CD4-positive, CD25-positive, alpha-beta regulatory T cell (primary cell): ENCODE measurements at regions not wholly inside any gene's neighbourhood (a gene's known extent, or its start where the extent isn't known, plus 50 kb on each side); places are given as distances from the start of the nearest gene placed in this dataset.

Source experiments
- ATAC-seq, 2 donors: fragments of 150-1000 bp; cut with Tn5 transposase; one replicate each; pipeline ENCODE4 v1.10.0; 2021; ENCODE audit warnings: low read depth in 2 of 2, moderate number of reproducible peaks in 2 of 2, moderate library complexity in 1 of 2
- DNase-seq, 3 donors: peaks; one replicate each; pipeline versions ENCODE4 v3.0.0 to v3.0.0-alpha.2; 2012 to 2022; ENCODE audit warnings: mixed read lengths in 1 of 3
- H3K27ac ChIP-seq: one replicate; pipeline ENCODE4 v1.7.0; 2013; ENCODE audit warnings: mild to moderate bottlenecking, low read length; ENCODE audit not compliant: insufficient read depth, poor library complexity, severe bottlenecking
- H3K27me3 ChIP-seq: one replicate; pipeline ENCODE4 v1.7.0; 2013; ENCODE audit warnings: low read length; ENCODE audit not compliant: control insufficient read depth, insufficient read depth
- H3K36me3 ChIP-seq: one replicate; pipeline ENCODE4 v1.7.0; 2013; ENCODE audit warnings: mild to moderate bottlenecking, low read length, moderate library complexity; ENCODE audit not compliant: control insufficient read depth, insufficient read depth
- H3K4me1 ChIP-seq: 2 replicates; pipeline ENCODE4 v1.7.0; 2013; ENCODE audit warnings: mild to moderate bottlenecking, low read length; ENCODE audit not compliant: insufficient read depth, control insufficient read depth, poor library complexity, severe bottlenecking
- H3K4me3 ChIP-seq: one replicate; pipeline ENCODE4 v1.7.0; 2013; ENCODE audit warnings: low read depth, mild to moderate bottlenecking, low read length, moderate library complexity
- H3K9me3 ChIP-seq, 2 experiments: 1 replicate in 1 of 2; 2 replicates in 1 of 2; pipeline ENCODE4 v1.7.0; 2013; ENCODE audit warnings: low read length in 2 of 2, mild to moderate bottlenecking in 1 of 2, moderate library complexity in 1 of 2; ENCODE audit not compliant: control insufficient read depth in 2 of 2
- H3K27ac Mint-ChIP-seq, 3 donors: one replicate each; pipeline ENCODE4 v1.8.0; 2020 to 2022; ENCODE audit warnings: mild to moderate bottlenecking in 3 of 3, mixed read lengths in 3 of 3, moderate library complexity in 2 of 3
- H3K27me3 Mint-ChIP-seq: one replicate; pipeline ENCODE4 v1.8.0; 2022; ENCODE audit warnings: mild to moderate bottlenecking, mixed read lengths
- H3K36me3 Mint-ChIP-seq: one replicate; pipeline ENCODE4 v1.8.0; 2020; ENCODE audit warnings: mixed read lengths
- H3K4me1 Mint-ChIP-seq, 4 donors: one replicate each; pipeline ENCODE4 v1.8.0; 2020 to 2022; ENCODE audit warnings: mixed read lengths in 4 of 4, mild to moderate bottlenecking in 1 of 4
- H3K4me3 Mint-ChIP-seq, 4 donors: one replicate each; pipeline ENCODE4 v1.8.0; 2020 to 2022; ENCODE audit warnings: mild to moderate bottlenecking in 4 of 4, mixed read lengths in 4 of 4, moderate library complexity in 3 of 4
- H3K9me3 Mint-ChIP-seq, 7 donors: one replicate each; pipeline ENCODE4 v1.8.0; 2020 to 2022; ENCODE audit warnings: mixed read lengths in 7 of 7, mild to moderate bottlenecking in 3 of 7, moderate library complexity in 2 of 7

- Mint-ChIP-seq H3K36me3 (no peaks in the 10 kb centered on the region), H3K4me3 (no peak overlapping the region), H3K9me3 (no peaks in the 10 kb centered on the region), H3K27me3 (no peaks in the 10 kb centered on the region), H3K27ac (no peak overlapping the region), H3K4me1 (no peaks in the 10 kb centered on the region)
- H3K9me3 ChIP-seq, result no peaks in the 10 kb centered on the region
- ATAC-seq (no peak), DNase-seq (no peak)
- H3K27me3 ChIP-seq, result peaks cover 3% of the 10 kb centered on the region
- no peaks in the 10 kb centered on the region for H3K4me1 ChIP-seq
- H3K4me3 ChIP-seq, result no peak overlapping the region
- H3K36me3 ChIP-seq, result no peaks in the 10 kb centered on the region
- H3K27ac ChIP-seq, result no peak overlapping the region
These were observed 92.9 kb upstream of the SLC14A2 start for GRCh38 chr18:45522371-45522770.

- DNase-seq (no peak), ATAC-seq (no peak)
- H3K4me1 ChIP-seq, result no peaks in the 10 kb centered on the region
- peaks cover 3% of the 10 kb centered on the region for H3K27me3 ChIP-seq
- no peaks in the 10 kb centered on the region for H3K36me3 ChIP-seq
- Mint-ChIP-seq H3K27me3 (no peaks in the 10 kb centered on the region), H3K4me1 (no peaks in the 10 kb centered on the region), H3K27ac (no peak overlapping the region), H3K36me3 (no peaks in the 10 kb centered on the region), H3K9me3 (peaks cover 0 to 3% (median 0%) of the 10 kb centered on the region in 7 donors), H3K4me3 (no peak overlapping the region)
- H3K4me3 ChIP-seq, result no peak overlapping the region
- no peaks in the 10 kb centered on the region for H3K9me3 ChIP-seq
- H3K27ac ChIP-seq, result no peak overlapping the region
These were observed 90.0 kb upstream of the SLC14A2 start for GRCh38 chr18:45525301-45525700.

GRCh38 chr18:45526114-45526841 is 89.0 kb upstream of the SLC14A2 start:
- Mint-ChIP-seq H3K27ac (no peak overlapping the region), H3K27me3 (no peaks in the 10 kb centered on the region), H3K36me3 (no peaks in the 10 kb centered on the region), H3K4me3 (no peak overlapping the region), H3K4me1 (no peaks in the 10 kb centered on the region), H3K9me3 (peaks cover 0 to 3% (median 0%) of the 10 kb centered on the region in 7 donors)
- Histone ChIP-seq H3K27ac (no peak overlapping the region), H3K36me3 (no peaks in the 10 kb centered on the region), H3K9me3 (no peaks in the 10 kb centered on the region), H3K27me3 (peaks cover 3% of the 10 kb centered on the region), H3K4me3 (no peak overlapping the region), H3K4me1 (no peaks in the 10 kb centered on the region)
- ATAC-seq (no peak), DNase-seq (no peak)

- Mint-ChIP-seq H3K27me3 (no peaks in the 10 kb centered on the region), H3K27ac (no peak overlapping the region), H3K9me3 (peaks cover 0 to 4% (median 2%) of the 10 kb centered on the region in 7 donors), H3K4me3 (no peak overlapping the region), H3K4me1 (no peaks in the 10 kb centered on the region), H3K36me3 (no peaks in the 10 kb centered on the region)
- DNase-seq (no peak), ATAC-seq (no peak)
- Histone ChIP-seq H3K4me1 (no peaks in the 10 kb centered on the region), H3K4me3 (no peak overlapping the region), H3K9me3 (no peaks in the 10 kb centered on the region), H3K27me3 (peaks cover 3% of the 10 kb centered on the region), H3K27ac (no peak overlapping the region), H3K36me3 (no peaks in the 10 kb centered on the region)
These were observed 87.4 kb upstream of the SLC14A2 start for GRCh38 chr18:45527891-45528290.

GRCh38 chr18:45528712-45529336 is 86.5 kb upstream of the SLC14A2 start:
- Mint-ChIP-seq H3K27me3 (no peaks in the 10 kb centered on the region), H3K27ac (no peak overlapping the region), H3K9me3 (peaks cover 0 to 11% (median 2%) of the 10 kb centered on the region in 7 donors), H3K4me3 (no peak overlapping the region), H3K36me3 (no peaks in the 10 kb centered on the region), H3K4me1 (no peaks in the 10 kb centered on the region)
- DNase-seq (no peak), ATAC-seq (no peak)
- no peak overlapping the region for H3K4me3 ChIP-seq
- H3K36me3 ChIP-seq, result no peaks in the 10 kb centered on the region
- no peak overlapping the region for H3K27ac ChIP-seq
- no peaks in the 10 kb centered on the region for H3K4me1 ChIP-seq
- H3K27me3 ChIP-seq, result peaks cover 3% of the 10 kb centered on the region
- H3K9me3 ChIP-seq, result no peaks in the 10 kb centered on the region

- ATAC-seq (no peak), DNase-seq (no peak)
- Histone ChIP-seq H3K9me3 (peaks cover 0 to 4% of the 10 kb centered on the region in 2 experiments), H3K36me3 (no peaks in the 10 kb centered on the region), H3K4me3 (no peak overlapping the region), H3K27me3 (no peaks in the 10 kb centered on the region), H3K27ac (no peak overlapping the region), H3K4me1 (no peaks in the 10 kb centered on the region)
- no peak overlapping the region for H3K27ac Mint-ChIP-seq
- no peaks in the 10 kb centered on the region for H3K36me3 Mint-ChIP-seq
- H3K4me3 Mint-ChIP-seq, result no peak overlapping the region
- H3K4me1 Mint-ChIP-seq, result no peaks in the 10 kb centered on the region
- H3K27me3 Mint-ChIP-seq, result no peaks in the 10 kb centered on the region
- peaks cover 0 to 12% (median 3%) of the 10 kb centered on the region in 7 donors for H3K9me3 Mint-ChIP-seq
These were observed 76.8 kb upstream of the SLC14A2 start for GRCh38 chr18:45538444-45538843.

- Mint-ChIP-seq H3K36me3 (no peaks in the 10 kb centered on the region), H3K4me3 (no peak overlapping the region), H3K9me3 (peaks cover 0 to 12% (median 3%) of the 10 kb centered on the region in 7 donors), H3K27ac (no peak overlapping the region), H3K4me1 (no peaks in the 10 kb centered on the region), H3K27me3 (peaks cover 6% of the 10 kb centered on the region)
- H3K36me3 ChIP-seq, result no peaks in the 10 kb centered on the region
- no peaks in the 10 kb centered on the region for H3K27me3 ChIP-seq
- DNase-seq (no peak), ATAC-seq (no peak)
- H3K27ac ChIP-seq, result no peak overlapping the region
- no peaks in the 10 kb centered on the region for H3K4me1 ChIP-seq
- H3K4me3 ChIP-seq, result no peak overlapping the region
- peaks cover 0 to 4% of the 10 kb centered on the region in 2 experiments for H3K9me3 ChIP-seq
These were observed 75.8 kb upstream of the SLC14A2 start for GRCh38 chr18:45539491-45539891.

- peaks cover 0 to 12% (median 3%) of the 10 kb centered on the region in 7 donors for H3K9me3 Mint-ChIP-seq
- no peak for DNase-seq
- no peak overlapping the region for H3K27ac Mint-ChIP-seq
- peaks cover 6% of the 10 kb centered on the region for H3K27me3 Mint-ChIP-seq
- H3K4me1 ChIP-seq, result no peaks in the 10 kb centered on the region
- no peak for ATAC-seq
- no peaks in the 10 kb centered on the region for H3K36me3 ChIP-seq
- H3K9me3 ChIP-seq, result peaks cover 0 to 4% of the 10 kb centered on the region in 2 experiments
- H3K4me1 Mint-ChIP-seq, result no peaks in the 10 kb centered on the region
- no peak overlapping the region for H3K4me3 ChIP-seq
- H3K4me3 Mint-ChIP-seq, result no peak overlapping the region
- H3K27me3 ChIP-seq, result no peaks in the 10 kb centered on the region
- no peak overlapping the region for H3K27ac ChIP-seq
- H3K36me3 Mint-ChIP-seq, result no peaks in the 10 kb centered on the region
These were observed 75.2 kb upstream of the SLC14A2 start for GRCh38 chr18:45540125-45540524.
